Nephron (organoid): ENCODE measurements at regions not wholly inside any gene's neighbourhood (a gene's known extent, or its start where the extent isn't known, plus 50 kb on each side); places are given as distances from the start of the nearest gene placed in this dataset.

Experiments
- H3K27ac Mint-ChIP-seq, 3 experiments: 2 replicates each; pipeline ENCODE4 v1.8.0; 2020; ENCODE audit warnings: mixed read lengths in 3 of 3, mild to moderate bottlenecking in 2 of 3, moderate library complexity in 1 of 3
- H3K27me3 Mint-ChIP-seq: 2 replicates; pipeline ENCODE4 v1.8.0; 2021; ENCODE audit warnings: low read depth, mild to moderate bottlenecking, moderate library complexity, mixed read lengths
- H3K36me3 Mint-ChIP-seq: 2 replicates; pipeline ENCODE4 v1.8.0; 2020; ENCODE audit warnings: low read depth, mixed read lengths
- H3K4me1 Mint-ChIP-seq: 2 replicates; pipeline ENCODE4 v1.8.0; 2020; ENCODE audit warnings: mixed read lengths
- H3K4me3 Mint-ChIP-seq, 3 experiments: 2 replicates each; pipeline ENCODE4 v1.8.0; 2020; ENCODE audit warnings: mild to moderate bottlenecking in 3 of 3, mixed read lengths in 3 of 3, moderate library complexity in 2 of 3
- H3K9me3 Mint-ChIP-seq: 2 replicates; pipeline ENCODE4 v1.8.0; 2020; ENCODE audit warnings: mixed read lengths
- CTCF ChIP-seq, 3 experiments: fragments of 200-600 bp; sonication (generic); IDR thresholded peaks; one replicate each; pipeline ENCODE4 v1.5.0; 2021; ENCODE audit warnings: antibody characterized with exemption in 3 of 3; ENCODE audit not compliant: unreplicated experiment in 3 of 3

- Mint-ChIP-seq H3K4me1 (peaks cover 13% of the 10 kb centered on the region), H3K9me3 (no peaks in the 10 kb centered on the region), H3K27me3 (peaks cover 45% of the 10 kb centered on the region), H3K36me3 (no peaks in the 10 kb centered on the region), H3K27ac (no peak overlapping the region), H3K4me3 (no peak overlapping the region)
- TF ChIP-seq CTCF (IDR thresholded peaks at IDR 0.05; ENCODE audit: unreplicated experiment in 3 of 3): no peak
Measured at GRCh38 chr6:165822501-165822900, 159.5 kb upstream of the PDE10A start.

- no peak for TF ChIP-seq CTCF (IDR thresholded peaks at IDR 0.05; ENCODE audit: unreplicated experiment in 3 of 3)
- Mint-ChIP-seq H3K27ac (no peak overlapping the region), H3K9me3 (no peaks in the 10 kb centered on the region), H3K36me3 (no peaks in the 10 kb centered on the region), H3K27me3 (peaks cover 46% of the 10 kb centered on the region), H3K4me1 (peaks cover 13% of the 10 kb centered on the region), H3K4me3 (no peak overlapping the region)
Measured at GRCh38 chr6:165821754-165822153, 158.7 kb upstream of the PDE10A start.

- no peaks in the 10 kb centered on the region for H3K36me3 Mint-ChIP-seq
- no peak overlapping the region for H3K27ac Mint-ChIP-seq
- H3K9me3 Mint-ChIP-seq: no peaks in the 10 kb centered on the region
- peaks cover 13% of the 10 kb centered on the region for H3K4me1 Mint-ChIP-seq
- TF ChIP-seq CTCF (IDR thresholded peaks at IDR 0.05; ENCODE audit: unreplicated experiment in 3 of 3): no peak
- H3K4me3 Mint-ChIP-seq: no peak overlapping the region
- H3K27me3 Mint-ChIP-seq: peaks cover 50% of the 10 kb centered on the region
Measured at GRCh38 chr6:165820934-165821333, 157.9 kb upstream of the PDE10A start.

- no peak overlapping the region for H3K4me3 Mint-ChIP-seq
- no peaks in the 10 kb centered on the region for H3K36me3 Mint-ChIP-seq
- peaks cover 53% of the 10 kb centered on the region for H3K27me3 Mint-ChIP-seq
- H3K27ac Mint-ChIP-seq: no peak overlapping the region
- peaks cover 13% of the 10 kb centered on the region for H3K4me1 Mint-ChIP-seq
- H3K9me3 Mint-ChIP-seq: no peaks in the 10 kb centered on the region
- TF ChIP-seq CTCF (IDR thresholded peaks at IDR 0.05; ENCODE audit: unreplicated experiment in 3 of 3): no peak
Measured at GRCh38 chr6:165820407-165820806, 157.4 kb upstream of the PDE10A start.

GRCh38 chr6:165819394-165819793, 156.4 kb upstream of the PDE10A start:
- TF ChIP-seq CTCF (IDR thresholded peaks at IDR 0.05; ENCODE audit: unreplicated experiment in 3 of 3): no peak
- H3K4me3 Mint-ChIP-seq: peak overlapping the region in 2 of 3 experiments; percentile 27 to 31
- H3K4me1 Mint-ChIP-seq: peaks cover 13% of the 10 kb centered on the region
- H3K9me3 Mint-ChIP-seq: no peaks in the 10 kb centered on the region
- no peak overlapping the region for H3K27ac Mint-ChIP-seq
- H3K36me3 Mint-ChIP-seq: no peaks in the 10 kb centered on the region
- peaks cover 62% of the 10 kb centered on the region for H3K27me3 Mint-ChIP-seq

- TF ChIP-seq CTCF (IDR thresholded peaks at IDR 0.05; ENCODE audit: unreplicated experiment in 3 of 3): no peak
- Mint-ChIP-seq H3K36me3 (no peaks in the 10 kb centered on the region), H3K9me3 (no peaks in the 10 kb centered on the region), H3K27ac (no peak overlapping the region), H3K4me3 (no peak overlapping the region), H3K4me1 (peaks cover 19% of the 10 kb centered on the region), H3K27me3 (peaks cover 71% of the 10 kb centered on the region)
Measured at GRCh38 chr6:165818200-165818599, 155.2 kb upstream of the PDE10A start.
